Coronary artery (tissue), 2 donors: ENCODE measurements at regions not wholly inside any gene's neighbourhood (a gene's known extent, or its start where the extent isn't known, plus 50 kb on each side); places are given as distances from the start of the nearest gene placed in this dataset.

ENCODE experiments used
- DNase-seq: peaks from one replicate; pipeline ENCODE4 v3.0.0-alpha.2; 2017; ENCODE audit warnings: low spot score
- H3K27ac ChIP-seq, 2 donors: fragments of 200-600 bp; sonication (generic); one replicate each; pipeline ENCODE4 v1.5.1; 2016 to 2019
- H3K4me3 ChIP-seq: fragments of 200-600 bp; sonication (generic); 2 replicates; pipeline ENCODE4 v1.5.1; 2016; ENCODE audit warnings: mild to moderate bottlenecking, moderate library complexity
- CTCF ChIP-seq: fragments of 200-600 bp; sonication (generic); IDR thresholded peaks from one replicate; pipeline ENCODE4 v1.5.1; 2019; ENCODE audit warnings: antibody characterized with exemption

- TF ChIP-seq CTCF, result no peak
- DNase-seq, result no peak
- no peak overlapping the region for H3K27ac ChIP-seq
- no peak overlapping the region for H3K4me3 ChIP-seq
Measured at GRCh38 chr1:94608852-94609530, 67.4 kb upstream of the F3 start.

- TF ChIP-seq CTCF, result no peak
- no peak for DNase-seq
- Histone ChIP-seq H3K4me3 (no peak overlapping the region), H3K27ac (no peak overlapping the region)
Measured at GRCh38 chr1:94608142-94608851, 66.7 kb upstream of the F3 start.

GRCh38 chr1:94607398-94607797 is 65.8 kb upstream of the F3 start:
- Histone ChIP-seq H3K4me3 (no peak overlapping the region), H3K27ac (no peak overlapping the region)
- TF ChIP-seq CTCF, result no peak
- DNase-seq, result no peak

- no peak for DNase-seq
- TF ChIP-seq CTCF, result no peak
- Histone ChIP-seq H3K4me3 (no peak overlapping the region), H3K27ac (no peak overlapping the region)
Measured at GRCh38 chr1:94606471-94606870, 64.9 kb upstream of the F3 start.

GRCh38 chr1:94603663-94604062 is 62.1 kb upstream of the F3 start:
- TF ChIP-seq CTCF, result no peak
- Histone ChIP-seq H3K4me3 (no peak overlapping the region), H3K27ac (no peak overlapping the region)
- DNase-seq, result no peak

- Histone ChIP-seq H3K27ac (no peak overlapping the region), H3K4me3 (no peak overlapping the region)
- TF ChIP-seq CTCF, result no peak
Measured at GRCh38 chr1:94602802-94603625, 61.5 kb upstream of the F3 start.

More at GRCh38 chr1:94602802-94603625, 61.5 kb upstream of the F3 start:
- no peak for DNase-seq
